RKO (cell line): ENCODE measurements at regions not wholly inside any gene's neighbourhood (a gene's known extent, or its start where the extent isn't known, plus 50 kb on each side); places are given as distances from the start of the nearest gene placed in this dataset.

Source experiments
- DNase-seq: peaks from one replicate; pipeline ENCODE4 v3.0.0-alpha.2; 2016; ENCODE audit warnings: low spot score

- DNase-seq, result no peak
These were observed 184.7 kb upstream of the DLGAP1 start for GRCh38 chr18:4639628-4640310.

GRCh38 chr18:4638680-4639079 is 183.6 kb upstream of the DLGAP1 start:
- DNase-seq, result no peak

DNA sequence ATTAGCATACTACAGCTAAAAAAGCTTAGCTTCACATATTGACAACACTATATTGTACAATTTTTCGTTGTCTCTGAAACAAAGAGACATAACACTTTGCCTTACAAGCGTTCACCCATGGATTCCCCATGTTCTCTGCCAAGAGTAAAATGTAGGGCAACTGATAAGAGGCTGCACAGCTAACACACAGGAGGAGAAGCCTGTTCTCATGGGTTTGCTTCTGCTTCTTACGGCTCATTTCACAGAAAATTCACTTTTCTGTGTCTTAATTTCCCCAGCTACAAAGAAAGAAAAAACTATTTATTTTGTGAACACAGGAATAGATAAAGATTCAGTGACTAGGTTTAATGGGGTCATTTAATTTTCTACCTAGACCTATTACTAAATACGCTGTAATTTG is 182.8 kb upstream of the DLGAP1 start:
- no peak for DNase-seq

- DNase-seq, result peak; percentile 59
These were observed 181.9 kb upstream of the DLGAP1 start for GRCh38 chr18:4636967-4637366.

GRCh38 chr18:4631239-4631638 is 176.1 kb upstream of the DLGAP1 start:
- no peak for DNase-seq

DNA sequence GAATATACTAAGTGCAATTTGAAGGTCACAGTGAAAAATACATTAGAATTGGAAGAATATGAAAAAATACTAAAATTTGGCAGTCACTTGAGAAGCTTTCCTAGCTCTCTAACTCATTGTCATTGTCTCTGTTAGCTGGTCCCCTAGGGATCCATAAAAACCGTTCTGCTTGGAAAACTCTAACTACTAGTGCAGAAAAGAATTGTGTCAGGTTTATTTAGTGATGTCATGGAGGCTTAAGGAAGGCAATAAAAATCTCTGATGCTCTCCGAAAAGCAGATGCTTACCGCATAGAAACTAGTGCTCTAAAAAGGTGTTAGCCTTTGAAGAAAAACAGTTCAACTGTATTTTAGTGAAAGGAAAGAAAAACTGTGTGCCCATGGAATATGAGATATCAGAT is 150.1 kb upstream of the DLGAP1 start:
- no peak for DNase-seq

DNA sequence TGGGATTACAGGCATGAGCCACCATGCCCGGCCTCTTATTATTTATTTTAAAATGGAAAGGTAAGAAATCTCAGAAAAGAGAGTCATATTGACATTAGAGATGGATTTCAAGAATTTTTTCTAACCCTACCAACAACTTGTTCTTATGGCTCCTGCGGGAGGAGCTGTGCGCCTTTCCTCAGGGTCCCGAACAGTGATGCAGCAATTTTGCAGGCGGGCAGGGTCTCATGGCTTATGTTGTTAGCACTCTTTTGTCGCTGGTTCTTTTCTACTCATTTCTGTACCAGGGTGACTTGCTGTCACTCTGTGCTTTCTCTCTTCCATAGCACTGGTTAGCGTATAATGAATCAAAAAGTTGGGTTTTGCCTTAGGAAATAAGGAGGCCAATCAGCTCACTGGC is 148.8 kb upstream of the DLGAP1 start:
- no peak for DNase-seq

GRCh38 chr18:4599312-4599711 is 144.2 kb upstream of the DLGAP1 start:
- DNase-seq, result peak; percentile 16

DNA sequence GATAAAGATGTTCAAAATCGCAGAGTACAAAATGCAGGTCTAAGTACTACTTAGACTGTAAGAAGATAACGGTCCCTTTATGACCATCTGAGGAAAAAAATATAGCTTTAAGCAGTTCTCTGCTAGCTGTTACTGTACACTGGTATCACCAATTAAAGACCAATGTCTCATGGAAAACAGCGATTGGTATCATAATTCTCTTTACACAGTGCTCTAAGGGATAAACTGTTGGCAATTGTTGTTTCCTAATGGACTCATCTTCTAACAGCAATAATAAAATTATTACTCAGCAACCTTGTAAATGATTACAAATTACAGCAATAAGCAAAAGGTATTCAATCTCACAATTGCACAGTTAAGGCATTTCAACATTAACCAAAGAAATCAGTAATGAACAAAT is 142.2 kb upstream of the DLGAP1 start:
- DNase-seq, result no peak

DNA sequence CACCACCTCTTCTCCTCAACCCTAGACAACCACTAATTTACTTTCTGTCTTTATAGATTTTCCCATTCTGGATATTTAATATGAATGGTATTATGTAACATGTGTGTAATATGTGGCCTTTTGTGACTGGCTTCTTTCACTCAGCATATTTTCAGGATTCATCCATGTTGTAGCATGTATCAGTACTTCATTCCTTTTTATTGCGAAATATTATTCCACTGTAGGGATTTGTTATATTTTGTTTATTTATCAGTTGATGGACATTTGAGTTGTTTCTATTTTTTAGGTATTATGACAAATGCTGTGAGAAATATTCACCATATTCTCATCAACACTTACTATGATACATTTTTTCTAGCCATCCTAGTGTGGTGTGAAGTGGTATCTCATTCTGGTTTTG is 138.8 kb upstream of the DLGAP1 start:
- no peak for DNase-seq

- DNase-seq, result no peak
These were observed 138.4 kb upstream of the DLGAP1 start for GRCh38 chr18:4593459-4593858.

DNA sequence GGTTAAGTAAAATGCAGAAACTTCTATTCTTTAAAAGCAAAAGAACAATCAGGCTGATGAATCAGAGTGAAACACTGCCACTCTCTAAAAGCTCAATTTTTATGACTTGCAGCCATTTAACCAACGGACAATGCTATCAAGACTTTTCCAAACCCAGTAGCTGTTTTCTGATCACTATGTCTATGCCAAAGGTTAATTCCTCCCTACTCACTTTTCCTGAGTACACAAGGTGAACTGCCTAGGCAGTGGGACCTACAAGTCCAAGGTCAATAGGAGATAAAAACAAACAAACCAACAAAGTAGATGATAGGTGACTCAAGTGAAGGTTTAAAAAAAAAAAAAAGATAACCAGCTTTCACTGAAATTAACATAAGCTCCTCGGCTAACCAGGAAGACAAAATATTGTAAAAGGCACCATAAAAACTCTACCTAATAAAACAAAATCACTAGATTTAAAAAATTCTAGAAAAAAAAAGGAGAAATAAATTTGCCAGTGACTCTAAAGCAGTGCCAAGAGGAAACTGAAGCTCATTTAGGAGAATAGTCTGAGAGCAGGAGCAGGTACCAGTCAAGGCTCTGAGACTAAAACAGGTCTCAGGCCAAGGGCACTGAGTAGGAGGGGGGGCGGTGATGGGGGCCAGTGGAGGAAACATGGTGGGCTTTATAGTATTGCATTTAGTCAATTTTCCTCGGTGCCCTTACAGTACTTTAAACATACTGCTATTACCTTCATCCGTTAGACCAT is 134.1 kb upstream of the DLGAP1 start:
- DNase-seq, result no peak

- DNase-seq, result peak; percentile 2
These were observed 132.1 kb upstream of the DLGAP1 start for GRCh38 chr18:4587204-4587603.

DNA sequence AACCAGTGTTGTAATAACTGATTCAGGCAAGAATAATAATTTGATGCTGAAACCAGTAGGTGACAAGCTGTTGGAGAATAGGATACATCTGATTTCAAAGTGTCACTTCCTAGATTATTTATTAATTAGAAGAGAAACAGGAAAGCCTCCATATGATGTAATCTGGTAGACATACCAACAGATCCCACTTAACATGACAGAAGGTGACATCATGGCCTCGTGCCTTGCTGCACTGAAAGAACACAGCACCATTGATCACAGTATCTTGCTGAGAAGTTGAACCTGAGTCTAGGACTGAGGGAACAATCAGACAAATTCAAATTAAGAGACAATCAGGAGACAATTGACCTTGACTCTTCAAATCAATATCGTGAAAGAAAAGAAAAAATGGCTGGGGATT is 131.6 kb upstream of the DLGAP1 start:
- no peak for DNase-seq

GRCh38 chr18:4582431-4583335 is 127.6 kb upstream of the DLGAP1 start:
- DNase-seq, result no peak

- no peak for DNase-seq
These were observed 126.9 kb upstream of the DLGAP1 start for GRCh38 chr18:4581966-4582365.

GRCh38 chr18:4578449-4578848 is 123.3 kb upstream of the DLGAP1 start:
- DNase-seq, result no peak

DNA sequence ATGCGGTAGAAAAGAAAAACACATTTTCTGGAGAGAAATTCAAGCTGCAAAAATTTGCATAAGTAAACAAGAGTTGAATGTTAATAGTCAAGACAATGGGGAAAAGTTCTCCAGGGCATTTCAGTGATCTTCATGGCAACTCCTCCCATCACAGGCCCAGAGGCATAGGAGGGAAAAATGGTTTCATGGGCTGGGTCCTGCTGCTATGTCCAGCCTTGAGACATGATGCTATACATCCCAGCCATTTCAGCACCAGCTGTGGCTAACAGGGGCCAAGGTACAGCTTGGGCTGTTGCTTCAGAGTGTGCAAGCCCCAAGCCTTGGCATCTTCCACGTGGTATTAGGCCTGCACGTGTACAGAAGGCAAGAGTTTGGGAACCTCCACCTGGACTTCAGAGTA is 118.6 kb upstream of the DLGAP1 start:
- DNase-seq, result no peak

GRCh38 chr18:4557502-4557901 is 102.4 kb upstream of the DLGAP1 start:
- no peak for DNase-seq

DNA sequence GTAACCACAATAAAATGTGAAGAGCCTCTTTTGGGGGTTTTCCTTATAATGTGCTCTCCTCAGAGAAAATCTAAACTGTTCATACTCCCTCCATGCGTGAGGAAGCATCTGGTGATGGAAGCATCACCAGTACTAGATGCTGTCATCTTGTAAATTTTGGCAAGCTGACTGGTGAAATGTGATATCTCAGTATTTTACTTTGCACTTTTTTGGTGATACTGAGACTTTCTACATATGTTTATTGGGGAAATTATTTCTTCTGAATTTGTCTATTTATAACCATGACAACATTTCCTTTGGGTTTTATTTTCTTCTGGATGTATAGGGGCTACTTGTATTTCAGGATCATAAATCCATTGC is 95.9 kb upstream of the DLGAP1 start:
- DNase-seq, result no peak

GRCh38 chr18:4549164-4549872 is 94.2 kb upstream of the DLGAP1 start:
- no peak for DNase-seq

DNA sequence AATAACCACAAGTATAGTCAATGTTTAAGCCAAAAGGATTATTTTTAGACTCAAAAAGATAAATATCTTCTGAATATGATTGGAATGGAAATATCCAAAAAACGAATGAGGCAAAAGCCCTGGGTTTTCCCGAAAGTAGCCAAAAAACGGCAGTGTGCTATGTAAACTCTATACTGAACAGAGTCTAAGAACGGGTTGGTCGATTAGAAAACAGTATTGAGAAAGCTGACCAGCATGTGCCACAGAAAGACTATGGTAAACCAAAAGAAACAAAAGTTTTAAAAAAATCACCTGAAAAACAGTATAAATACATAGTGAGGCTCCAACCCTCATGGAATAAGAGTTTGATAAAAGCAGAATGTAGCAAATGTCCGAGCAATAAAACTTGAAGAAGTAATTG is 92.0 kb upstream of the DLGAP1 start:
- no peak for DNase-seq
